Suprapubic skin (tissue), 4 donors: ENCODE measurements at regions not wholly inside any gene's neighbourhood (a gene's known extent, or its start where the extent isn't known, plus 50 kb on each side); places are given as distances from the start of the nearest gene placed in this dataset.
"Not testable (repeated sequence)": the region's sequence is repeated elsewhere in the genome, so short reads cannot be mapped to it uniquely, and the experiment has no call there.

Experiments
- CTCF ChIP-seq, 2 donors: fragments of 200-600 bp in 1 of 2; fragments of 450-650 bp in 1 of 2; sonication (generic) in 1 of 2; IDR thresholded peaks; one replicate each; pipeline ENCODE4 v1.5.1; 2016 to 2019; ENCODE audit warnings: antibody characterized with exemption in 2 of 2, mild to moderate bottlenecking in 1 of 2, moderate library complexity in 1 of 2
- EP300 ChIP-seq: sonication (generic); formaldehyde crosslinking; IDR thresholded peaks from one replicate; pipeline ENCODE4 v1.6.1; 2017; ENCODE audit warnings: antibody characterized with exemption
- POLR2A ChIP-seq, 2 donors: fragments of 450-650 bp; IDR thresholded peaks; one replicate each; pipeline ENCODE4 v1.6.1; 2017; ENCODE audit warnings: antibody characterized with exemption in 2 of 2, mild to moderate bottlenecking in 2 of 2, moderate library complexity in 2 of 2
- POLR2AphosphoS5 ChIP-seq, 3 donors: sonication (generic); formaldehyde crosslinking; IDR thresholded peaks; one replicate each; pipeline ENCODE4 v1.6.1; 2017; ENCODE audit warnings: antibody characterized with exemption in 3 of 3

GRCh38 chr5:18006235-18006634, 372.0 kb downstream of the TAF11L14 start:
- TF ChIP-seq CTCF (IDR thresholded peaks at IDR 0.05); POLR2AphosphoS5 (IDR thresholded peaks at IDR 0.05); POLR2A (IDR thresholded peaks at IDR 0.05); EP300: not testable (repeated sequence)
